Hepatocyte (in vitro differentiated cells): ENCODE measurements at regions not wholly inside any gene's neighbourhood (a gene's known extent, or its start where the extent isn't known, plus 50 kb on each side); places are given as distances from the start of the nearest gene placed in this dataset.

Source experiments
- CTCF ChIP-seq: fragments of 200-600 bp; sonication (generic); IDR thresholded peaks from 2 replicates; pipeline ENCODE4 v1.5.1; 2016; ENCODE audit warnings: antibody characterized with exemption, mild to moderate bottlenecking; ENCODE audit not compliant: poor library complexity
- EZH2 ChIP-seq: fragments of 200-600 bp; sonication (generic); IDR thresholded peaks from 2 replicates; pipeline ENCODE4 v1.6.1; 2016; ENCODE audit warnings: antibody characterized with exemption, mild to moderate bottlenecking, borderline replicate concordance

GRCh38 chr14:101480022-101480746 lies 81.1 kb upstream of the DIO3 start:
- TF ChIP-seq EZH2 (no peak), CTCF (no peak)
